IMR-90 (cell line): ENCODE measurements at regions not wholly inside any gene's neighbourhood (a gene's known extent, or its start where the extent isn't known, plus 50 kb on each side); places are given as distances from the start of the nearest gene placed in this dataset.

Experiments
- ATAC-seq: fragments of 200-7000 bp; cut with Tn5 transposase; 2 replicates; pipeline ENCODE4 v1.9.1; 2020; ENCODE audit warnings: low read depth, mild to moderate bottlenecking, moderate library complexity
- BruUV-seq: library from RNA; stranded (reverse); fragments of 400-500 nt; replicated peaks from 2 replicates; lab custom pipeline; 2021; lab: Mats Ljungman, UMichigan
- CTCF ChIA-PET: fragments of 300-600 bp; formaldehyde crosslinking; extraction: SDS; loops from one replicate; lab custom pipeline; 2021; ENCODE audit warnings: antibody characterized with exemption; lab: Yijun Ruan, JAX
- POLR2A ChIA-PET: fragments of 300-600 bp; sonication (Branson Sonifier 250); formaldehyde crosslinking; loops from one replicate; lab custom pipeline; 2022; ENCODE audit warnings: antibody characterized with exemption; ENCODE audit not compliant: unreplicated experiment; lab: Charles Lee
- DNase-seq: peaks from one replicate; pipeline ENCODE4 v3.0.0; 2013
- H2AFZ ChIP-seq: replicated peaks from 2 replicates; pipeline ENCODE3; 2013; ENCODE audit warnings: low read length, mild to moderate bottlenecking; ENCODE audit not compliant: poor library complexity
- H2AK5ac ChIP-seq: 2 replicates; pipeline ENCODE4 v1.6.1; 2013; ENCODE audit warnings: low read depth, low read length, inconsistent platforms
- H2AK9ac ChIP-seq: replicated peaks from 2 replicates; pipeline ENCODE3; 2013; ENCODE audit warnings: mild to moderate bottlenecking, low read depth, low read length, moderate library complexity; ENCODE audit not compliant: poor library complexity
- H2BK120ac ChIP-seq: 2 replicates; pipeline ENCODE4 v1.6.1; 2013; ENCODE audit warnings: low read depth, low read length, inconsistent platforms
- H2BK15ac ChIP-seq: 3 replicates; pipeline ENCODE4 v1.6.1; 2013; ENCODE audit warnings: low read depth, low read length, inconsistent platforms
- H2BK20ac ChIP-seq: 2 replicates; pipeline ENCODE4 v1.6.1; 2013; ENCODE audit warnings: low read depth, mild to moderate bottlenecking, inconsistent platforms, low read length, moderate library complexity
- H2BK5ac ChIP-seq: 2 replicates; pipeline ENCODE4 v1.6.1; 2013; ENCODE audit warnings: mild to moderate bottlenecking, low read depth, low read length, inconsistent platforms; ENCODE audit not compliant: poor library complexity, severe bottlenecking
- H3K14ac ChIP-seq: replicated peaks from 2 replicates; pipeline ENCODE4 v1.6.1; 2013; ENCODE audit warnings: low read depth, low read length, inconsistent platforms
- H3K18ac ChIP-seq: 2 replicates; pipeline ENCODE4 v1.6.1; 2013; ENCODE audit warnings: low read depth, low read length, control low read depth
- H3K23ac ChIP-seq: 2 replicates; pipeline ENCODE4 v1.6.1; 2013; ENCODE audit warnings: low read depth, low read length, inconsistent platforms
- H3K27ac ChIP-seq: 2 replicates; pipeline ENCODE4 v1.5.1; 2013; ENCODE audit warnings: mild to moderate bottlenecking, control low read depth, low read length; ENCODE audit not compliant: insufficient read depth
- H3K27me3 ChIP-seq: 2 replicates; pipeline ENCODE4 v1.6.1; 2013; ENCODE audit warnings: low read length; ENCODE audit not compliant: control insufficient read depth, insufficient read depth
- H3K36me3 ChIP-seq: 2 replicates; pipeline ENCODE4 v1.6.1; 2013; ENCODE audit warnings: low read length, mixed read lengths; ENCODE audit not compliant: control insufficient read depth, insufficient read depth
- H3K4ac ChIP-seq: 2 replicates; pipeline ENCODE4 v1.6.1; 2013; ENCODE audit warnings: low read depth, low read length, inconsistent platforms
- H3K4me1 ChIP-seq: 2 replicates; pipeline ENCODE4 v1.6.1; 2013; ENCODE audit warnings: low read length, mixed read lengths; ENCODE audit not compliant: control insufficient read depth, insufficient read depth
- H3K4me2 ChIP-seq: 2 replicates; pipeline ENCODE4 v1.6.1; 2013; ENCODE audit warnings: low read depth, mild to moderate bottlenecking, control low read depth, low read length, moderate library complexity
- H3K4me3 ChIP-seq: 2 replicates; pipeline ENCODE4 v1.5.1; 2013; ENCODE audit warnings: low read depth, mild to moderate bottlenecking, control low read depth, low read length, moderate library complexity; ENCODE audit not compliant: insufficient read depth
- H3K56ac ChIP-seq: 2 replicates; pipeline ENCODE4 v1.6.1; 2013; ENCODE audit warnings: low read length, inconsistent platforms; ENCODE audit not compliant: insufficient read depth; ENCODE audit errors: extremely low read depth
- H3K79me1 ChIP-seq, 2 experiments: 2 replicates each; pipeline ENCODE4 v1.6.1; 2013; ENCODE audit warnings: low read length in 2 of 2, inconsistent platforms in 1 of 2, low read depth in 1 of 2
- H3K9ac ChIP-seq: 2 replicates; pipeline ENCODE4 v1.6.1; 2013; ENCODE audit warnings: low read depth, low read length, control low read depth
- H3K9me1 ChIP-seq: 2 replicates; pipeline ENCODE4 v1.6.1; 2013; ENCODE audit warnings: low read length, inconsistent platforms; ENCODE audit not compliant: insufficient read depth
- H3K9me3 ChIP-seq: 2 replicates; pipeline ENCODE4 v1.6.1; 2013; ENCODE audit warnings: low read length; ENCODE audit not compliant: control insufficient read depth, insufficient read depth
- H4K20me1 ChIP-seq: 2 replicates; pipeline ENCODE4 v1.6.1; 2013; ENCODE audit warnings: low read length, inconsistent platforms; ENCODE audit not compliant: insufficient read depth
- H4K5ac ChIP-seq: 2 replicates; pipeline ENCODE4 v1.6.1; 2013; ENCODE audit warnings: mild to moderate bottlenecking, low read depth, low read length, control low read depth
- H4K8ac ChIP-seq, 2 experiments: 2 replicates each; pipeline ENCODE4 v1.6.1; 2013; ENCODE audit warnings: low read depth in 2 of 2, low read length in 2 of 2, control low read depth in 1 of 2, inconsistent platforms in 1 of 2
- H4K91ac ChIP-seq: 2 replicates; pipeline ENCODE4 v1.6.1; 2013; ENCODE audit warnings: low read depth, low read length, inconsistent platforms; ENCODE audit not compliant: insufficient read depth
- MAFK ChIP-seq: IDR thresholded peaks from 2 replicates; pipeline ENCODE4 v1.6.1; 2012; ENCODE audit warnings: low read depth, low read length, improper control_type of control experiment
- NFE2L2 ChIP-seq: fragments of 150-350 bp; IDR thresholded peaks from 2 replicates; pipeline ENCODE4 v1.6.1; 2016; ENCODE audit warnings: low read depth, mild to moderate bottlenecking, low read length
- WGBS, 2 experiments: methylation state at CpG; one replicate each; pipeline versions ENCODE4 v1.1.5 to v1.1.7; 2013; ENCODE audit warnings: missing lambda C conversion rate in 2 of 2; ENCODE audit not compliant: insufficient read length in 1 of 2; ENCODE audit errors: extremely low coverage in 2 of 2; 5-methylcytosine and 5-hydroxymethylcytosine counted together
- dilution Hi-C: fragments of 300-500 bp; cut with HindIII; formaldehyde crosslinking; loops from one replicate; pipeline ENCODE4 v1.14.3; 2018; ENCODE audit warnings: low sequenced_read_pairs; ENCODE audit not compliant: unreplicated experiment
- in situ Hi-C: fragments of 300-500 bp; cut with MboI; formaldehyde crosslinking; loops from 3 replicates; pipeline ENCODE4 v1.14.3; 2019; ENCODE audit warnings: low sequenced_read_pairs, inconsistent platforms, mixed read lengths
- intact Hi-C: fragments of 100-400 bp; cut with micrococcal nuclease; formaldehyde crosslinking; loops from 2 replicates; pipeline ENCODE4 v1.10.0; 2022

- Histone ChIP-seq H3K56ac (no peak overlapping the region), H3K4me2 (no peak overlapping the region), H3K14ac (no peak overlapping the region), H2AK9ac (no peak overlapping the region), H3K9ac (no peak overlapping the region), H4K5ac (no peak overlapping the region), H4K8ac (no peak overlapping the region), H3K4ac (no peak overlapping the region), H3K4me3 (no peak overlapping the region), H2BK5ac (no peak overlapping the region), H3K9me3 (peaks cover 2% of the 10 kb centered on the region; the same call in 1 of the 2 replicates), H2AK5ac (no peak overlapping the region), H3K27ac (no peak overlapping the region), H3K4me1 (no peaks in the 10 kb centered on the region), H3K79me1 (no peaks in the 10 kb centered on the region), H3K9me1 (no peaks in the 10 kb centered on the region), H3K23ac (no peak overlapping the region), H3K36me3 (no peaks in the 10 kb centered on the region), H4K20me1 (no peaks in the 10 kb centered on the region), H4K91ac (no peak overlapping the region), H3K27me3 (no peaks in the 10 kb centered on the region), H2BK15ac (no peak overlapping the region), H2BK120ac (no peak overlapping the region), H3K18ac (no peak overlapping the region), H2BK20ac (no peak overlapping the region), H2AFZ (no peak overlapping the region)
- WGBS, 2 experiments, result no CpG with 5 or more reads among the region's 2 CpGs
- dilution Hi-C loops, result no loop called here
- ATAC-seq (no peak), DNase-seq (no peak)
- in situ Hi-C loops, result no loop called here
- intact Hi-C loops, result no loop called here
- BruUV-seq, result no TSS peak
- ChIA-PET CTCF (no interaction called here), POLR2A (no interaction called here)
- no peak for TF ChIP-seq MAFK
- no peak for TF ChIP-seq NFE2L2
These were observed 1196.4 kb downstream of the PCDH17 start for GRCh38 chr13:58827904-58828303.
